Loucy (cell line): ENCODE measurements at regions not wholly inside any gene's neighbourhood (a gene's known extent, or its start where the extent isn't known, plus 50 kb on each side); places are given as distances from the start of the nearest gene placed in this dataset.

Experiments
- EZH2phosphoT487 ChIP-seq: fragments of 200-600 bp; IDR thresholded peaks from 2 replicates; pipeline ENCODE4 v1.6.1; 2018; ENCODE audit warnings: antibody characterized with exemption, mild to moderate bottlenecking, moderate library complexity, borderline replicate concordance
- TF ChIP-seq, protein P1 (sequence below): fragments of 200-600 bp; sonication (generic); conservative IDR thresholded peaks from 2 replicates; pipeline ENCODE4 v1.5.1; 2014; ENCODE audit warnings: mild to moderate bottlenecking, antibody characterized with exemption, low read length

- TF ChIP-seq EZH2phosphoT487: no peak
- TF ChIP-seq, protein P1, sequence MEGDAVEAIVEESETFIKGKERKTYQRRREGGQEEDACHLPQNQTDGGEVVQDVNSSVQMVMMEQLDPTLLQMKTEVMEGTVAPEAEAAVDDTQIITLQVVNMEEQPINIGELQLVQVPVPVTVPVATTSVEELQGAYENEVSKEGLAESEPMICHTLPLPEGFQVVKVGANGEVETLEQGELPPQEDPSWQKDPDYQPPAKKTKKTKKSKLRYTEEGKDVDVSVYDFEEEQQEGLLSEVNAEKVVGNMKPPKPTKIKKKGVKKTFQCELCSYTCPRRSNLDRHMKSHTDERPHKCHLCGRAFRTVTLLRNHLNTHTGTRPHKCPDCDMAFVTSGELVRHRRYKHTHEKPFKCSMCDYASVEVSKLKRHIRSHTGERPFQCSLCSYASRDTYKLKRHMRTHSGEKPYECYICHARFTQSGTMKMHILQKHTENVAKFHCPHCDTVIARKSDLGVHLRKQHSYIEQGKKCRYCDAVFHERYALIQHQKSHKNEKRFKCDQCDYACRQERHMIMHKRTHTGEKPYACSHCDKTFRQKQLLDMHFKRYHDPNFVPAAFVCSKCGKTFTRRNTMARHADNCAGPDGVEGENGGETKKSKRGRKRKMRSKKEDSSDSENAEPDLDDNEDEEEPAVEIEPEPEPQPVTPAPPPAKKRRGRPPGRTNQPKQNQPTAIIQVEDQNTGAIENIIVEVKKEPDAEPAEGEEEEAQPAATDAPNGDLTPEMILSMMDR: no peak
Observed at GRCh38 chr9:120265791-120266190, 314.2 kb downstream of the CDK5RAP2 start.
